B cell (primary cell): ENCODE measurements at regions not wholly inside any gene's neighbourhood (a gene's known extent, or its start where the extent isn't known, plus 50 kb on each side); places are given as distances from the start of the nearest gene placed in this dataset.

ENCODE experiments used
- ATAC-seq: fragments of 200-7000 bp; cut with Tn5 transposase; one replicate; pipeline ENCODE4 v1.10.0; 2021; ENCODE audit warnings: low read depth, mild to moderate bottlenecking, moderate number of reproducible peaks, moderate library complexity
- CTCF ChIA-PET: fragments of 350-600 bp; sonication (Branson Sonifier 250); formaldehyde crosslinking; loops from one replicate; lab custom pipeline; 2021; ENCODE audit warnings: antibody characterized with exemption, inconsistent platforms; lab: Charles Lee
- POLR2A ChIA-PET: fragments of 350-600 bp; sonication (Branson Sonifier 250); formaldehyde crosslinking; loops from one replicate; lab custom pipeline; 2021; ENCODE audit warnings: antibody characterized with exemption; lab: Charles Lee
- DNase-seq: peaks from one replicate; pipeline ENCODE4 v3.0.0; 2013
- H2AFZ ChIP-seq: 2 replicates; pipeline ENCODE4 v1.6.1; 2012; ENCODE audit warnings: mild to moderate bottlenecking, low read depth, low read length; ENCODE audit not compliant: insufficient read depth, poor library complexity, severe bottlenecking
- H3K27ac ChIP-seq, 2 donors: 1 replicate in 1 of 2; 2 replicates in 1 of 2; pipeline ENCODE4 v1.5.1; 2012 to 2013; ENCODE audit warnings: low read length in 2 of 2, mild to moderate bottlenecking in 2 of 2, moderate library complexity in 1 of 2
- H3K27me3 ChIP-seq, 4 experiments: fragments of 200-600 bp in 1 of 4; sonication (generic) in 1 of 4; replicated peaks in 1 of 4; 1 replicate in 2 of 4; 2 replicates in 2 of 4; pipeline versions ENCODE4 v1.6.1 to v1.7.0; 2013 to 2016; ENCODE audit warnings: low read length in 3 of 4, mild to moderate bottlenecking in 2 of 4, mixed read lengths in 1 of 4, moderate library complexity in 1 of 4; ENCODE audit not compliant: insufficient read depth in 4 of 4, control insufficient read depth in 3 of 4; ENCODE audit errors: control extremely low read depth in 1 of 4
- H3K36me3 ChIP-seq, 2 experiments: replicated peaks in 1 of 2; 1 replicate in 1 of 2; 2 replicates in 1 of 2; pipeline versions ENCODE4 v1.6.1 to v1.7.1; 2013; ENCODE audit warnings: low read length in 1 of 2; ENCODE audit not compliant: insufficient read depth in 2 of 2, control insufficient read depth in 1 of 2; ENCODE audit errors: control extremely low read depth in 1 of 2, extremely low read depth in 1 of 2
- H3K4me1 ChIP-seq, 2 donors: fragments of 200-600 bp in 1 of 2; sonication (generic) in 1 of 2; 1 replicate in 1 of 2; 2 replicates in 1 of 2; pipeline versions ENCODE4 v1.5.1 to v1.6.1; 2013 to 2017; ENCODE audit warnings: low read length in 2 of 2; ENCODE audit not compliant: control insufficient read depth in 2 of 2, insufficient read depth in 2 of 2
- H3K4me2 ChIP-seq: replicated peaks from 2 replicates; pipeline ENCODE3; 2012; ENCODE audit warnings: mild to moderate bottlenecking, low read depth, low read length; ENCODE audit not compliant: poor library complexity, severe bottlenecking
- H3K4me3 ChIP-seq, 5 experiments: fragments of 200-600 bp in 1 of 5; sonication (generic) in 1 of 5; 1 replicate in 3 of 5; 2 replicates in 2 of 5; pipeline versions ENCODE4 v1.5.1 to v1.7.0; 2011 to 2016; ENCODE audit warnings: low read length in 4 of 5, mild to moderate bottlenecking in 4 of 5, low read depth in 2 of 5, control low read depth in 1 of 5, moderate library complexity in 1 of 5; ENCODE audit not compliant: insufficient read depth in 1 of 5; ENCODE audit errors: control extremely low read depth in 1 of 5, extremely low read depth in 1 of 5
- H3K79me2 ChIP-seq: fragments of 200-600 bp; sonication (generic); one replicate; pipeline ENCODE4 v1.6.0; 2016; ENCODE audit warnings: low read length; ENCODE audit not compliant: control insufficient read depth, insufficient read depth
- H3K9ac ChIP-seq: fragments of 200-600 bp; sonication (generic); 2 replicates; pipeline ENCODE4 v1.6.1; 2017; ENCODE audit warnings: mild to moderate bottlenecking, low read length, moderate library complexity
- H3K9me3 ChIP-seq, 3 donors: one replicate each; pipeline versions ENCODE4 v1.6.1 to v1.7.1; 2013; ENCODE audit warnings: low read length in 2 of 3; ENCODE audit not compliant: control insufficient read depth in 2 of 3, insufficient read depth in 1 of 3; ENCODE audit errors: control extremely low read depth in 1 of 3
- H4K20me1 ChIP-seq: 2 replicates; pipeline ENCODE4 v1.6.0; 2012; ENCODE audit warnings: mild to moderate bottlenecking, low read length; ENCODE audit not compliant: insufficient read depth, control insufficient read depth, poor library complexity, severe bottlenecking
- H3K27ac Mint-ChIP-seq: one replicate; pipeline ENCODE4 v1.8.0; 2021; ENCODE audit warnings: mixed read lengths
- H3K27me3 Mint-ChIP-seq: one replicate; pipeline ENCODE4 v1.8.0; 2021; ENCODE audit warnings: mixed read lengths
- H3K4me1 Mint-ChIP-seq: one replicate; pipeline ENCODE4 v1.8.0; 2021; ENCODE audit warnings: mixed read lengths
- H3K4me3 Mint-ChIP-seq: one replicate; pipeline ENCODE4 v1.8.0; 2021; ENCODE audit warnings: mixed read lengths
- H3K9me3 Mint-ChIP-seq: one replicate; pipeline ENCODE4 v1.8.0; 2022; ENCODE audit warnings: mixed read lengths; ENCODE audit not compliant: insufficient read depth
- EZH2 ChIP-seq: IDR thresholded peaks from 2 replicates; pipeline ENCODE4 v1.6.1; 2012; ENCODE audit warnings: borderline replicate concordance, low read depth, mild to moderate bottlenecking, moderate library complexity, low read length; ENCODE audit not compliant: insufficient read depth, poor library complexity, severe bottlenecking
- WGBS: methylation state at CpG from one replicate; pipeline ENCODE4 v1.1.5; 2013; ENCODE audit warnings: missing lambda C conversion rate; ENCODE audit not compliant: insufficient coverage; 5-methylcytosine and 5-hydroxymethylcytosine counted together
- intact Hi-C: fragments of 100-400 bp; cut with micrococcal nuclease; formaldehyde crosslinking; loops from one replicate; pipeline ENCODE4 v1.10.0; 2022
- TF ChIP-seq, protein P1 (sequence below): fragments of 200-600 bp; IDR thresholded peaks from one replicate; pipeline ENCODE4 v1.8.0; 2022; ENCODE audit warnings: antibody characterized with exemption, mild to moderate bottlenecking

DNA sequence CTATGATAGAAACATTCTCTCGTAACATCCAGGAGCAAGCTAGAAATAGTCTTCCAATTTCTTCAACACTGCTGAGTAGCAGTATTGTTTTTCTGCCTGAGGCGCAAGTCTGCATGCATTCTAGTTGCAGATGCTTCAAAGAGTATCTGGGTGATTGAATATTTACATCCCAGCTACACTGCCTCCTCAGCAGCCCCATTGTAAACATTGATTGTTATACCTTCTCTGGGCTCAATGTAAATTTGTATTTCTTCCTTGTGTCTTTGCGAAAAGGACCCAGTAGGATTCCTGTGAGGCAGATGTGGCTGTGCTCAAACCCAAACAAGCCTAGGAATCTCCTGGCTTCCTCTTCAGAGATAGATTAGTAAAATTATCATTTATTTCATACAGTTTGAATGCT lies 320.7 kb downstream of the CDC14C start:
- no peak for ATAC-seq
- intact Hi-C loops, result no loop called here

GRCh38 chr7:49247759-49248158 lies 323.4 kb downstream of the CDC14C start:
- H4K20me1 ChIP-seq, result no peaks in the 10 kb centered on the region
- H3K4me3 ChIP-seq, result no peak overlapping the region
- peaks cover 3% of the 10 kb centered on the region for H3K9me3 Mint-ChIP-seq
- no peak overlapping the region for H2AFZ ChIP-seq
- H3K36me3 ChIP-seq, result no peaks in the 10 kb centered on the region
- DNase-seq (no peak), ATAC-seq (no peak)
- intact Hi-C loops, result no loop called here
- H3K79me2 ChIP-seq, result no peaks in the 10 kb centered on the region
- H3K4me1 Mint-ChIP-seq, result no peaks in the 10 kb centered on the region
- TF ChIP-seq EZH2, result no peak
- TF ChIP-seq, protein P1, sequence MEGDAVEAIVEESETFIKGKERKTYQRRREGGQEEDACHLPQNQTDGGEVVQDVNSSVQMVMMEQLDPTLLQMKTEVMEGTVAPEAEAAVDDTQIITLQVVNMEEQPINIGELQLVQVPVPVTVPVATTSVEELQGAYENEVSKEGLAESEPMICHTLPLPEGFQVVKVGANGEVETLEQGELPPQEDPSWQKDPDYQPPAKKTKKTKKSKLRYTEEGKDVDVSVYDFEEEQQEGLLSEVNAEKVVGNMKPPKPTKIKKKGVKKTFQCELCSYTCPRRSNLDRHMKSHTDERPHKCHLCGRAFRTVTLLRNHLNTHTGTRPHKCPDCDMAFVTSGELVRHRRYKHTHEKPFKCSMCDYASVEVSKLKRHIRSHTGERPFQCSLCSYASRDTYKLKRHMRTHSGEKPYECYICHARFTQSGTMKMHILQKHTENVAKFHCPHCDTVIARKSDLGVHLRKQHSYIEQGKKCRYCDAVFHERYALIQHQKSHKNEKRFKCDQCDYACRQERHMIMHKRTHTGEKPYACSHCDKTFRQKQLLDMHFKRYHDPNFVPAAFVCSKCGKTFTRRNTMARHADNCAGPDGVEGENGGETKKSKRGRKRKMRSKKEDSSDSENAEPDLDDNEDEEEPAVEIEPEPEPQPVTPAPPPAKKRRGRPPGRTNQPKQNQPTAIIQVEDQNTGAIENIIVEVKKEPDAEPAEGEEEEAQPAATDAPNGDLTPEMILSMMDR, result no peak
- no peak overlapping the region for H3K4me2 ChIP-seq
- no peaks in the 10 kb centered on the region for H3K27me3 ChIP-seq
- H3K4me3 Mint-ChIP-seq, result no peak overlapping the region
- ChIA-PET POLR2A (no interaction called here), CTCF (no interaction called here)
- WGBS, result no CpG with 5 or more reads among the region's 3 CpGs
- no peaks in the 10 kb centered on the region for H3K27me3 Mint-ChIP-seq
- no peak overlapping the region for H3K9ac ChIP-seq
- H3K9me3 ChIP-seq, result no peaks in the 10 kb centered on the region
- H3K27ac Mint-ChIP-seq, result no peak overlapping the region
- no peak overlapping the region for H3K27ac ChIP-seq
- no peaks in the 10 kb centered on the region for H3K4me1 ChIP-seq

More for the DNA sequence above, 320.7 kb downstream of the CDC14C start:
- ChIA-PET POLR2A (no interaction called here), CTCF (no interaction called here)
- Mint-ChIP-seq H3K9me3 (peaks cover 8% of the 10 kb centered on the region), H3K27ac (no peak overlapping the region), H3K27me3 (no peaks in the 10 kb centered on the region), H3K4me1 (no peaks in the 10 kb centered on the region), H3K4me3 (no peak overlapping the region)
- TF ChIP-seq, protein P1, result no peak
- TF ChIP-seq EZH2, result no peak
- Histone ChIP-seq H3K4me3 (no peak overlapping the region), H3K36me3 (no peaks in the 10 kb centered on the region), H4K20me1 (no peaks in the 10 kb centered on the region), H2AFZ (no peak overlapping the region), H3K79me2 (no peaks in the 10 kb centered on the region), H3K4me2 (no peak overlapping the region), H3K4me1 (no peaks in the 10 kb centered on the region), H3K27me3 (no peaks in the 10 kb centered on the region), H3K9me3 (no peaks in the 10 kb centered on the region), H3K9ac (no peak overlapping the region), H3K27ac (no peak overlapping the region)
- 40% methylated on average over 1 of the region's 3 CpGs for WGBS
- DNase-seq, result no peak
